SK-N-SH treated with all-trans-retinoic acid at 6 μM for 48 hours (cell line): ENCODE measurements at regions not wholly inside any gene's neighbourhood (a gene's known extent, or its start where the extent isn't known, plus 50 kb on each side); places are given as distances from the start of the nearest gene placed in this dataset.

Experiments used
- ATAC-seq: fragments of 200-7000 bp; cut with Tn5 transposase; 3 replicates; pipeline ENCODE4 v1.9.1; 2020; ENCODE audit warnings: mild to moderate bottlenecking, moderate library complexity
- BACH2 ChIP-seq: fragments of 250-450 bp; sonication (Bioruptor Pico); IDR thresholded peaks from 2 replicates; pipeline ENCODE4 v1.9.0; 2021; ENCODE audit warnings: mild to moderate bottlenecking, borderline replicate concordance
- CREB5 ChIP-seq: fragments of 250-450 bp; sonication (Bioruptor Pico); IDR thresholded peaks from 2 replicates; pipeline ENCODE4 v1.5.1; 2020; ENCODE audit warnings: low read depth, mild to moderate bottlenecking, moderate library complexity
- CSDC2 ChIP-seq: fragments of 250-450 bp; sonication (Bioruptor Pico); IDR thresholded peaks from 2 replicates; pipeline ENCODE4 v1.5.0; 2020; ENCODE audit warnings: mild to moderate bottlenecking, moderate library complexity
- ESRRG ChIP-seq: fragments of 250-450 bp; sonication (Bioruptor Pico); IDR thresholded peaks from 2 replicates; pipeline ENCODE4 v1.6.1; 2021; ENCODE audit warnings: mild to moderate bottlenecking
- GLIS3 ChIP-seq: fragments of 250-450 bp; sonication (Bioruptor Pico); IDR thresholded peaks from 2 replicates; pipeline ENCODE4 v1.5.0; 2020; ENCODE audit warnings: mild to moderate bottlenecking, moderate library complexity
- ISL1 ChIP-seq: fragments of 250-450 bp; sonication (Bioruptor Pico); IDR thresholded peaks from 2 replicates; pipeline ENCODE4 v2.1.2; 2022; ENCODE audit warnings: mild to moderate bottlenecking, moderate library complexity
- OSR1 ChIP-seq: fragments of 250-450 bp; sonication (Bioruptor Pico); IDR thresholded peaks from 2 replicates; pipeline ENCODE4 v1.8.0; 2022; ENCODE audit warnings: moderate library complexity, mild to moderate bottlenecking, inconsistent platforms
- PATZ1 ChIP-seq: fragments of 250-450 bp; sonication (Bioruptor Pico); IDR thresholded peaks from 2 replicates; pipeline ENCODE4 v1.8.0; 2020; ENCODE audit warnings: mild to moderate bottlenecking, moderate library complexity, borderline replicate concordance
- PPARA ChIP-seq: fragments of 250-450 bp; sonication (Bioruptor Pico); IDR thresholded peaks from 2 replicates; pipeline ENCODE4 v1.5.0; 2020; ENCODE audit warnings: mild to moderate bottlenecking, borderline replicate concordance
- RARB ChIP-seq: fragments of 250-450 bp; sonication (Bioruptor Pico); IDR thresholded peaks from 2 replicates; pipeline ENCODE4 v1.8.0; 2021; ENCODE audit warnings: mild to moderate bottlenecking, moderate library complexity
- SNAI2 ChIP-seq: fragments of 250-450 bp; sonication (Bioruptor Pico); IDR thresholded peaks from 2 replicates; pipeline ENCODE4 v1.5.0; 2020; ENCODE audit warnings: mild to moderate bottlenecking, moderate library complexity
- TCF4 ChIP-seq: fragments of 250-450 bp; sonication (Bioruptor Pico); IDR thresholded peaks from 2 replicates; pipeline ENCODE4 v1.8.0; 2021; ENCODE audit warnings: mild to moderate bottlenecking, moderate library complexity, borderline replicate concordance
- TOX ChIP-seq: fragments of 250-450 bp; sonication (Bioruptor Pico); IDR thresholded peaks from 2 replicates; pipeline ENCODE4 v1.8.0; 2021; ENCODE audit warnings: mild to moderate bottlenecking, moderate library complexity, borderline replicate concordance
- ZC3H10 ChIP-seq: fragments of 250-450 bp; sonication (Bioruptor Pico); IDR thresholded peaks from 2 replicates; pipeline ENCODE4 v1.5.1; 2021; ENCODE audit warnings: mild to moderate bottlenecking, moderate library complexity
- ZFP3 ChIP-seq: fragments of 250-450 bp; sonication (Bioruptor Pico); IDR thresholded peaks from 2 replicates; pipeline ENCODE4 v1.5.0; 2020; ENCODE audit warnings: mild to moderate bottlenecking, moderate library complexity
- ZFP30 ChIP-seq: fragments of 450-650 bp; formaldehyde crosslinking; IDR thresholded peaks from 2 replicates; pipeline ENCODE4 v1.5.0; 2022; ENCODE audit warnings: mild to moderate bottlenecking, moderate library complexity
- ZNF565 ChIP-seq: fragments of 450-650 bp; formaldehyde crosslinking; conservative IDR thresholded peaks from 2 replicates; pipeline ENCODE4 v1.5.0; 2020; ENCODE audit warnings: low read depth, mild to moderate bottlenecking, moderate library complexity
- ZNF70 ChIP-seq: fragments of 450-650 bp; formaldehyde crosslinking; IDR thresholded peaks from 2 replicates; pipeline ENCODE4 v1.5.0; 2020; ENCODE audit warnings: mild to moderate bottlenecking, moderate library complexity
- ZNF8 ChIP-seq: fragments of 450-650 bp; formaldehyde crosslinking; IDR thresholded peaks from 2 replicates; pipeline ENCODE4 v1.5.0; 2020; ENCODE audit warnings: mild to moderate bottlenecking, moderate library complexity
- TF ChIP-seq, protein P1 (sequence below): fragments of 250-450 bp; sonication (Bioruptor Pico); IDR thresholded peaks from 2 replicates; pipeline ENCODE4 v1.5.1; 2021; ENCODE audit warnings: mild to moderate bottlenecking, moderate library complexity
- TF ChIP-seq, protein P2 (sequence below): fragments of 250-450 bp; sonication (Bioruptor Pico); IDR thresholded peaks from 2 replicates; pipeline ENCODE4 v1.8.0; 2021; ENCODE audit warnings: low read depth, mild to moderate bottlenecking, moderate library complexity, borderline replicate concordance
- TF ChIP-seq, protein P3 (sequence below): fragments of 250-450 bp; sonication (Bioruptor Pico); IDR thresholded peaks from 2 replicates; pipeline ENCODE4 v1.5.0; 2020; ENCODE audit warnings: mild to moderate bottlenecking, moderate library complexity

DNA sequence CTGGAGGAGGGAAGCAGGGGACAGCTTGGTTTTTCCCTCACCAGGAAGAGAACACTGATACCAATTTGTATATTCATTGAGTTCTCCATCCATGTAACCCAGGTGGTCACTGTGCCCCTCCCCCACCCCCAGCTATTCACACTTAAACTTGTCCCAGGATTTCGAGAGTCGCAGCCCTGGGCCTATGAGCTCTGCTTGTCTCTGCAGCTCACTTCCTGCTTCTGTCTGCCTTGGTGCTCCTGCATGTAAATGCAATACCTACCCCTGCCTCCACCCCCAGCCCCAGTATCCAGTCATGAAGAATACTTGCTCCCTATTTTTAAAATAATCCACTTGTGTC lies 452.2 kb downstream of the BCL11B start:
- TF ChIP-seq TCF4 (CRISPR knock-in tag) = no peak
- no peak for TF ChIP-seq ESRRG (CRISPR knock-in tag)
- no peak for TF ChIP-seq CSDC2 (CRISPR knock-in tag)
- no peak for TF ChIP-seq RARB (CRISPR knock-in tag)
- ATAC-seq = no peak

- no peak for TF ChIP-seq PATZ1 (CRISPR knock-in tag)
- TF ChIP-seq ESRRG (CRISPR knock-in tag) = no peak
- ATAC-seq = no peak
Measured at GRCh38 chr14:98822917-98823316, 449.1 kb downstream of the BCL11B start.

DNA sequence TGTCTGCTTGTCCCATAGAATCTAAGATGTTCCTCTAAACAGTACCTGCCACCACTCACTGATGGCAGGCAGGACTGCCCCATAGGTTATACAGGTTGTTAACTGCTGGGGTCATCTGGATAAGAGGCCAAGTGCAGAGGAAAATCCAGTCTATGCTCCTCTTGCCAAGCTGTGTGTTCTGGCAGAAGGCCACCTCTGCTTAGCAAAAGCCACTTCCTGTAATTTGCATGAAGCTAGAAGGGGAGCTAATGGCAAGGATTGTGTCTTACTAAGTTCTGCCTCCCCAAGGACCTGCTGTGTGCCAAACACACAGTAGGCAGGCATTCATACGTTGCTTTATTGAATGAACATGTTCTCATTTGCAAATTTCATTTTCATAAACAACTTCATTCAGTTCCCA lies 445.4 kb downstream of the BCL11B start:
- no peak for ATAC-seq
- no peak for TF ChIP-seq ZNF565 (CRISPR knock-in tag)
- TF ChIP-seq ZNF8 (CRISPR knock-in tag) = no peak
- TF ChIP-seq ESRRG (CRISPR knock-in tag) = no peak
- no peak for TF ChIP-seq ISL1 (CRISPR knock-in tag)
- no peak for TF ChIP-seq TCF4 (CRISPR knock-in tag)
- TF ChIP-seq TOX (CRISPR knock-in tag) = no peak
- TF ChIP-seq ZFP30 (CRISPR knock-in tag) = no peak
- no peak for TF ChIP-seq ZNF70 (CRISPR knock-in tag)
- TF ChIP-seq ZC3H10 (CRISPR knock-in tag) = no peak
- TF ChIP-seq OSR1 (CRISPR knock-in tag) = no peak
- TF ChIP-seq, protein P1, sequence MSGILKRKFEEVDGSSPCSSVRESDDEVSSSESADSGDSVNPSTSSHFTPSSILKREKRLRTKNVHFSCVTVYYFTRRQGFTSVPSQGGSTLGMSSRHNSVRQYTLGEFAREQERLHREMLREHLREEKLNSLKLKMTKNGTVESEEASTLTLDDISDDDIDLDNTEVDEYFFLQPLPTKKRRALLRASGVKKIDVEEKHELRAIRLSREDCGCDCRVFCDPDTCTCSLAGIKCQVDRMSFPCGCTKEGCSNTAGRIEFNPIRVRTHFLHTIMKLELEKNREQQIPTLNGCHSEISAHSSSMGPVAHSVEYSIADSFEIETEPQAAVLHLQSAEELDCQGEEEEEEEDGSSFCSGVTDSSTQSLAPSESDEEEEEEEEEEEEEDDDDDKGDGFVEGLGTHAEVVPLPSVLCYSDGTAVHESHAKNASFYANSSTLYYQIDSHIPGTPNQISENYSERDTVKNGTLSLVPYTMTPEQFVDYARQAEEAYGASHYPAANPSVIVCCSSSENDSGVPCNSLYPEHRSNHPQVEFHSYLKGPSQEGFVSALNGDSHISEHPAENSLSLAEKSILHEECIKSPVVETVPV (CRISPR knock-in tag) = no peak
- TF ChIP-seq GLIS3 (CRISPR knock-in tag) = no peak
- no peak for TF ChIP-seq CREB5 (CRISPR knock-in tag)
- no peak for TF ChIP-seq SNAI2 (CRISPR knock-in tag)
- TF ChIP-seq BACH2 (CRISPR knock-in tag) = no peak

DNA sequence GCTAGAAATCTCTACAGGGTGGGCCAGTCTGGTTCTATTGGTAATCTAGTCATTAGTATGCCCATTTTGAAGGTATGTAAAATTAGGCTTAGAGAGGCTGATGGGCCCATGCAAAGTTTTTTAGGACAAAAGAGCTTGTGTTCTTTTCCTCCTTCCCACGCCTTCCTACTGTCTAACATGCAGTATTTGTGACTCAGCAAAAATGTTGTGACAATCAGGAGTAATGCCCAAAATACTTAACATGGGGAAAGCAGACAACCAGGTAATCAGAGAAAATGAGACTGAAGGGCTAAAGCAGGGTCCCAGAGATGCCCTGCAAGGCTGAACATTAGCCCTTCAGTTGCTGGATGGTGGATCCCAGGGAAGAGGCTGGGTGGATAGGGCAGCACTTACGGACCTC lies 437.9 kb downstream of the BCL11B start:
- ATAC-seq = no peak
- TF ChIP-seq, protein P2, sequence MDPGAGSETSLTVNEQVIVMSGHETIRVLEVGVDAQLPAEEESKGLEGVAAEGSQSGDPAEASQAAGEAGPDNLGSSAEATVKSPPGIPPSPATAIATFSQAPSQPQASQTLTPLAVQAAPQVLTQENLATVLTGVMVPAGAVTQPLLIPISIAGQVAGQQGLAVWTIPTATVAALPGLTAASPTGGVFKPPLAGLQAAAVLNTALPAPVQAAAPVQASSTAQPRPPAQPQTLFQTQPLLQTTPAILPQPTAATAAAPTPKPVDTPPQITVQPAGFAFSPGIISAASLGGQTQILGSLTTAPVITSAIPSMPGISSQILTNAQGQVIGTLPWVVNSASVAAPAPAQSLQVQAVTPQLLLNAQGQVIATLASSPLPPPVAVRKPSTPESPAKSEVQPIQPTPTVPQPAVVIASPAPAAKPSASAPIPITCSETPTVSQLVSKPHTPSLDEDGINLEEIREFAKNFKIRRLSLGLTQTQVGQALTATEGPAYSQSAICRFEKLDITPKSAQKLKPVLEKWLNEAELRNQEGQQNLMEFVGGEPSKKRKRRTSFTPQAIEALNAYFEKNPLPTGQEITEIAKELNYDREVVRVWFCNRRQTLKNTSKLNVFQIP = no peak
- TF ChIP-seq ISL1 (CRISPR knock-in tag) (no peak), ZFP3 (CRISPR knock-in tag) (no peak), OSR1 (CRISPR knock-in tag) (no peak), TOX (CRISPR knock-in tag) (no peak), PPARA (CRISPR knock-in tag) (no peak), ZFP30 (CRISPR knock-in tag) (no peak), SNAI2 (CRISPR knock-in tag) (no peak), TCF4 (CRISPR knock-in tag) (no peak), CREB5 (CRISPR knock-in tag) (no peak), BACH2 (CRISPR knock-in tag) (no peak), ESRRG (CRISPR knock-in tag) (no peak), ZC3H10 (CRISPR knock-in tag) (no peak), GLIS3 (CRISPR knock-in tag) (no peak)
- TF ChIP-seq, protein P3, sequence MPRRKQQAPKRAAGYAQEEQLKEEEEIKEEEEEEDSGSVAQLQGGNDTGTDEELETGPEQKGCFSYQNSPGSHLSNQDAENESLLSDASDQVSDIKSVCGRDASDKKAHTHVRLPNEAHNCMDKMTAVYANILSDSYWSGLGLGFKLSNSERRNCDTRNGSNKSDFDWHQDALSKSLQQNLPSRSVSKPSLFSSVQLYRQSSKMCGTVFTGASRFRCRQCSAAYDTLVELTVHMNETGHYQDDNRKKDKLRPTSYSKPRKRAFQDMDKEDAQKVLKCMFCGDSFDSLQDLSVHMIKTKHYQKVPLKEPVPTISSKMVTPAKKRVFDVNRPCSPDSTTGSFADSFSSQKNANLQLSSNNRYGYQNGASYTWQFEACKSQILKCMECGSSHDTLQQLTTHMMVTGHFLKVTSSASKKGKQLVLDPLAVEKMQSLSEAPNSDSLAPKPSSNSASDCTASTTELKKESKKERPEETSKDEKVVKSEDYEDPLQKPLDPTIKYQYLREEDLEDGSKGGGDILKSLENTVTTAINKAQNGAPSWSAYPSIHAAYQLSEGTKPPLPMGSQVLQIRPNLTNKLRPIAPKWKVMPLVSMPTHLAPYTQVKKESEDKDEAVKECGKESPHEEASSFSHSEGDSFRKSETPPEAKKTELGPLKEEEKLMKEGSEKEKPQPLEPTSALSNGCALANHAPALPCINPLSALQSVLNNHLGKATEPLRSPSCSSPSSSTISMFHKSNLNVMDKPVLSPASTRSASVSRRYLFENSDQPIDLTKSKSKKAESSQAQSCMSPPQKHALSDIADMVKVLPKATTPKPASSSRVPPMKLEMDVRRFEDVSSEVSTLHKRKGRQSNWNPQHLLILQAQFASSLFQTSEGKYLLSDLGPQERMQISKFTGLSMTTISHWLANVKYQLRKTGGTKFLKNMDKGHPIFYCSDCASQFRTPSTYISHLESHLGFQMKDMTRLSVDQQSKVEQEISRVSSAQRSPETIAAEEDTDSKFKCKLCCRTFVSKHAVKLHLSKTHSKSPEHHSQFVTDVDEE (CRISPR knock-in tag) = no peak
- TF ChIP-seq, protein P1 (CRISPR knock-in tag) = no peak
- TF ChIP-seq, all 23 proteins: peak for 0
